Stimulated activated naive CD8-positive, alpha-beta T cell treated with anti-CD3 and anti-CD28 coated beads, Interleukin-15, Interleukin-2, amounts not matched to agents 100 ng/mL and 50 ng/mL, for 24 hours (primary cell): ENCODE measurements at regions not wholly inside any gene's neighbourhood (a gene's known extent, or its start where the extent isn't known, plus 50 kb on each side); places are given as distances from the start of the nearest gene placed in this dataset.

Experiments used
- H3K27ac Mint-ChIP-seq: one replicate; pipeline ENCODE4 v1.8.0; 2021; ENCODE audit warnings: mild to moderate bottlenecking, mixed read lengths
- H3K27me3 Mint-ChIP-seq: one replicate; pipeline ENCODE4 v1.8.0; 2021; ENCODE audit warnings: mixed read lengths
- H3K36me3 Mint-ChIP-seq: one replicate; pipeline ENCODE4 v1.8.0; 2021; ENCODE audit warnings: low read depth, mixed read lengths
- H3K4me1 Mint-ChIP-seq: one replicate; pipeline ENCODE4 v1.8.0; 2021; ENCODE audit warnings: low read depth, mixed read lengths
- H3K4me3 Mint-ChIP-seq: one replicate; pipeline ENCODE4 v1.8.0; 2021; ENCODE audit warnings: mild to moderate bottlenecking, mixed read lengths
- H3K9me3 Mint-ChIP-seq: one replicate; pipeline ENCODE4 v1.8.0; 2021; ENCODE audit warnings: mixed read lengths

DNA sequence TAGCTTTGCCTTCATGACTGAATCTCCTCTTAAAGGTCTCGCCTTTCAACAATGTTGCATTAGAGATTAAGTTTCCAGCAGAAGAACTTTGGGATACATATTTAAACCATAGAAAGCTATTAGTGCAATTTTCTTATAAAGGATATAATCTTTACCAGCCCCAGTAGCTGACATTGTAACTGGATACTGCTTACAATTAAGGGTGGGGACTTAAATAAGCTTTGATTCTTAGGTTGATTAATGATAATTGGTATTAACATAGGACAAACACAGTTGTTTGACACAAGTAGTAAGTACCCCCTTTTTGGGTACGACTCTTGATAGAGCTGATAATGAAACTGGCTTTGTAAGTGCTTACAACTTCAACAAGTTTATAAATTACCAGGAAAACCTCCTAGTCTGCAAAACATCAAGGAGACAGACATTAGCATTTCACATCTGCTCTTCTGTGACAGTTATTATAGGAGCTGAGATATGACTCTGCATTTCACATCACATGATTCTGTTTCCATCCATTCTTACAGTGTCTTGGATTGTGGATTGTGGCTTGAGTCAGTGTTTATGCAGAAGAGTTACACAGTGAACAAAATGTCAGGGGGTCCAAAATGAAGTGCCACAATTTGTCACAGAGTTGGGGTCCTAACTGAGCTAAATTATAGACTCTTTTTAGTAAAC is 249.1 kb upstream of the E2F7 start:
- no peak overlapping the region for H3K4me3 Mint-ChIP-seq
- no peak overlapping the region for H3K27ac Mint-ChIP-seq
- H3K27me3 Mint-ChIP-seq, result peaks cover 4% of the 10 kb centered on the region
- no peaks in the 10 kb centered on the region for H3K4me1 Mint-ChIP-seq
- H3K9me3 Mint-ChIP-seq, result no peaks in the 10 kb centered on the region
- no peaks in the 10 kb centered on the region for H3K36me3 Mint-ChIP-seq

DNA sequence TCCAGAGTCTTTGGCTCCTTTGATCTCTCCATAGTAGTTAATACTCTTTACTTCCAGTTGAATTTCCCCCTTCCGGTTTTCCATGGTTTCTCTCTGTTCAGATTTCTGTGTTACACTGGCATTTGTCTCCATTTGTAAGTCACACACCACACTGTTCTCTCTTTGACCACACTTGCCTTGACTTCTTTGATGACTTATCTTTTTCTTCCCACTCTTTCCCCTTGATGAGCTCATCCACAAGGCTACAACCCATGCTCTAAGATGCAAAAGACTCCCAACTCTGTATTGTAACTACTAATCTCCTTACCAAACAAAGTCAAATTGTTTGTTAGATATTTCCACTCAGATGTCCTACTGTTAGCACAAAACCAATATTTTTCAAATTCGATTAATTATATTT is 242.7 kb upstream of the E2F7 start:
- Mint-ChIP-seq H3K36me3 (no peaks in the 10 kb centered on the region), H3K4me1 (no peaks in the 10 kb centered on the region), H3K27ac (no peak overlapping the region), H3K4me3 (no peak overlapping the region), H3K27me3 (no peaks in the 10 kb centered on the region), H3K9me3 (peaks cover 3% of the 10 kb centered on the region)

DNA sequence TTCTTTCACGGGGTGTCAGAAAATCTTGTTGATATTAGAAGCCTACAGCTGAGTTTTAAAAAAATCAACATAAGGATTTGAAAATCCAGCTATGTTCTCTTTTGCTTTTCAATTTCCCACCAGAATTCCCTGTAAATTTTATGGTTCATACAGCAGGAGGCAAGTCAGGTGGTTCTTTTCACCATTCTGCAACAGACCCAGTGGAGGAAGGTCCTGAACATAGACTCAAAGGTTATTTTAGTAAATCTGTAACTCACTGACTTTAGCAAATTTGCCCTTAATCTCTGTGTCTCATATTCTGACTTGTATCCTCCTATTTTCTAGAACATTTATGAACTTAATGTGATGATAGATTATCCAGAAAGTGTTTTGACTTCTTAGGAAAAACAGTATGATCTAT is 235.4 kb upstream of the E2F7 start:
- Mint-ChIP-seq H3K4me1 (no peaks in the 10 kb centered on the region), H3K27me3 (no peaks in the 10 kb centered on the region), H3K27ac (no peak overlapping the region), H3K36me3 (no peaks in the 10 kb centered on the region), H3K9me3 (no peaks in the 10 kb centered on the region), H3K4me3 (no peak overlapping the region)

DNA sequence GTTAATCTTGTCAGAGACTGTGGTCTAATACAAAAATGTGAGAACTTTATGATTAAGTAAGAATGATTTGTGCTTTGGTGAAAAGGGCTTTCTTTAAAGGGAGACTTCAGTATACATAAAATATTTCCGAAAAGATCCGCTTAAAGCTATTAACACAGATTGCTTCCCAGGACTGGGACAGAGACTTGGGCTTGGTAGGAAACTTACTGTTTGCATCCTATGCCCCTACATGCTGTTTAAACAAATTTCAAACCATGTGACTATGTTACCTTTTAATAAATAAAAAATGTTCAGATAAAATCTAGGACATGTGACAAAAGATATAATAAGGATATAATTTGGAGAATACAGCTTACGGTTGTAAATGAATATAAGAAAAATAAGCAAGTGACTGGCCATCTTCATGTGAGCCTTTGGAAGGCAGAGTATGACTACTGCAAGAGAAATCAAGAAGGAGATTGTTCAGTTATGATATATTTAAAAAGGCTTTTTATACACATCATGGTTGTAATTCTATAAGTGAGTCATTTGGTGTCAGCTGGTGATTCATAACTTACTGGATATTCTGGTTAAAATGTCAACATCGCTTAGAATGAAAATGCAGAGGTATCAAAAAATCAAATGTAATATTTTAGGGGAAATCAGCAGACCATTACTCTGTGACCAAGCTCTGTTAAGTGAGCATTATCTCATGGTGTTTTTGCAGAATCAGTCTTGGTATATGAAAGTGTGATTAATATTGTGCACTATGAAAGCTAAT is 234.7 kb upstream of the E2F7 start:
- Mint-ChIP-seq H3K9me3 (peaks cover 2% of the 10 kb centered on the region), H3K4me3 (no peak overlapping the region), H3K27me3 (no peaks in the 10 kb centered on the region), H3K27ac (no peak overlapping the region), H3K4me1 (no peaks in the 10 kb centered on the region), H3K36me3 (no peaks in the 10 kb centered on the region)

DNA sequence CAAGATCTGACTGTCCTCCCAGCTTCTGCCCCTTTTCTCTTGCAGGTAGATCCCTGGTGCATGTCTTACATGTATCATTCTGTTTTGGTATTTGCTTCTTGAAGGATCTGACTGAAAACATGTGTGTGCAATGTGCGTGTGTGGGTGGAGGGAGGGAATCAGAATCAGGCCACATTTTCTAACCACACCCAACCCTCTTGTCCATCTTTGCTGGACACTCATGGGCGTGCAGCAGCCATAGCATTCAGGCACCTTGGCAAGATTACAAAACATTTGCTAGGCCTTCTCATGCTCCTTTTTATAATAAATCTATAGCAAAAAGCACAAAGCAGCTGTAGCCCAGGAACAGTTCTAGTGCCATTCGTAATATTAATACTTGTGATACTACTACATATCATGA is 233.6 kb upstream of the E2F7 start:
- Mint-ChIP-seq H3K27me3 (no peaks in the 10 kb centered on the region), H3K36me3 (no peaks in the 10 kb centered on the region), H3K4me1 (no peaks in the 10 kb centered on the region), H3K9me3 (peaks cover 3% of the 10 kb centered on the region), H3K4me3 (no peak overlapping the region), H3K27ac (no peak overlapping the region)

DNA sequence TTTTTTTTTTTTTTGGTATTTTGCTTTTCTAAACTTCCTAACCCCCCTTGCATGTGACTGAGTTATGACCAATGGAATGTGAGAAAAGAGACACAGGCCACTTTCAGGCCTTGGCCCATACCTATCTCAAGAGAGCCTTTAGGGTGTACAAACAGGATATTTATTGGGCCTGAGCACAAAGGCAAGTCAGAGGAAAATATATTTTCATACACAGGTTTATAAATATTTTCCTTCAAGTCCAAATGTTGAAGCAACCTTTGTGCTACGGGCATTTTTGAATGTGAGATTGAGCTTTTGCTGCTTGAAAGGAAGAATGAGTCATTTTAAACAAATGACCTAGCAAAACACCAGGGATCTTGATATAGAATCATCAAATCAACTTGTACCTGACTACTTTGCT is 228.6 kb upstream of the E2F7 start:
- Mint-ChIP-seq H3K27ac (no peak overlapping the region), H3K9me3 (peaks cover 3% of the 10 kb centered on the region), H3K4me1 (no peaks in the 10 kb centered on the region), H3K36me3 (no peaks in the 10 kb centered on the region), H3K27me3 (no peaks in the 10 kb centered on the region), H3K4me3 (no peak overlapping the region)

DNA sequence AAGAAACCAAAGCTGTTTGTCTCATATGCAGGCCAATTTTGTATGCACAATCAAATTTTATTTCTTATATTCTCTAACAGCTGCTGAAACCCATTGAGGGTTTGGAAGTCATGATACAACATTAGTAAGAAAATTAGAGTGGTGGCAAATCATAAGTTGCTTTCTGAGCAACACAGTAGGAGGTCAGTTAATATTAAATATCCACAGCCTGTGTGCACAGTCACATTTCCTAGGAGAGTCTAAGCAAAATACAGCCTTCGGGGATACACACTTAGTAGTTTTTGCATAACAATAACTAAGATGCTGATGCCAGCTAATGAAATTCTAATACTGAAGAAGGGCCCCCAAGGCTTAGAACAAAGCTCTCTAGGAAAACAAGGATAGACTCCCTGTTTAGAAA is 209.6 kb upstream of the E2F7 start:
- Mint-ChIP-seq H3K4me3 (no peak overlapping the region), H3K36me3 (no peaks in the 10 kb centered on the region), H3K4me1 (no peaks in the 10 kb centered on the region)

DNA sequence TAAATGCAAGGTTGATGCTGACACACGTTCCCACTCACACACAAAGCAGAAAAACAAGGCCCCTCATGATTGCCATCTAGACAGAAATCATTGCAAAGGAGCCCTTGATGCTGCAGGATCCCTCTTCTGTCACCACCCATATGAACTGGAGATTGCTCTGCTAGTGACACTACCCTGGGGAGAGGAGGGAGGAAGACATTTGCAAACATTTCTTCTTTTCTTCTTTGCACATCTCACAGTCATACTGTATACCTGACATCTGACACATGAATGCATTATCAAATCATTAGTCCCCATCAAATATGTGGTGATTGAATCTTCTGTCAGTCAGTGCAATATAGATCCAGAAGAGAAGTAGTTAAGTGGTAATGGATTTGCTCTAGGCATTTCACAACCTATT is 208.5 kb upstream of the E2F7 start:
- Mint-ChIP-seq H3K27ac (no peak overlapping the region), H3K27me3 (no peaks in the 10 kb centered on the region), H3K9me3 (peaks cover 5% of the 10 kb centered on the region), H3K4me3 (no peak overlapping the region), H3K36me3 (no peaks in the 10 kb centered on the region), H3K4me1 (no peaks in the 10 kb centered on the region)

More for the DNA sequence above, 209.6 kb upstream of the E2F7 start:
- Mint-ChIP-seq H3K27me3 (no peaks in the 10 kb centered on the region), H3K27ac (no peak overlapping the region), H3K9me3 (peaks cover 5% of the 10 kb centered on the region)

DNA sequence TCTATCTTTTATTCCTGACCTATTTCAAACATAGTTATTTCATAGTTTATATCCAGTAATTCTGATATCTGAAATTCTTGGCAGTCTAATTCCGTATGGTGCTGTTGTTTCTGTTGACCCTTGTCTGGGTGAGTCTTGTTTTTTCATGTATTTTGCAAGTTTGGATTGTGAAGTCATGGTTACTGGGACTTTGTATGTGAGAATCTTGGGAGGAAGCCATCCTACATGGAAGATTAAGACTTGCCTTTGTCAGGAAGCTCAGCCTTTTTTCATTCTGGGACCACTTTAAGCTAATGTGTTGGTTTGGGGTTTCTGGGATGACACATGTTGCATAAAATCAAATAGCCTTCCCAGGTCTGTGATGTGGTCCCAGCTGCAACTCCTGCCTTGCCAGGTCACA is 191.6 kb upstream of the E2F7 start:
- Mint-ChIP-seq H3K27me3 (no peaks in the 10 kb centered on the region), H3K4me1 (no peaks in the 10 kb centered on the region), H3K4me3 (no peak overlapping the region), H3K27ac (no peak overlapping the region), H3K9me3 (peaks cover 9% of the 10 kb centered on the region), H3K36me3 (no peaks in the 10 kb centered on the region)

DNA sequence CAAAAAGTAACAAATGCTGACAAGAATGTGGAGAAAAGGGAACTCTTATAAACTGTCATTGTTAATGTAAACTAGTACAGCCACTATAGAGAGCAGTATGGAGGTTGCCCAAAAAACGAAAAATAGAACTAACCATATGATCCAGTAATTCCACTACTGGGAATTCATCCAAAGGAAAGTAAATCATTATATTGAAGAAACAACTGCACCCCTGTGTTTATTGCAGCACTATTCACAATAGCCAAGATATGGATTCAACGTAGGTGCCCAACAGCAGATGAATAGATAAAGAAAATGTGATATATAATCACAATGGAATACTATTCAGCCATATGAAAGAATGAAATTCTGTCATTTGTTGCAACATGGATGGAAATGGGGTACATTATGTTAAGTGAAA is 188.0 kb upstream of the E2F7 start:
- Mint-ChIP-seq H3K36me3 (no peaks in the 10 kb centered on the region), H3K27me3 (no peaks in the 10 kb centered on the region), H3K27ac (no peak overlapping the region), H3K4me3 (no peak overlapping the region), H3K9me3 (peaks cover 2% of the 10 kb centered on the region), H3K4me1 (no peaks in the 10 kb centered on the region)

DNA sequence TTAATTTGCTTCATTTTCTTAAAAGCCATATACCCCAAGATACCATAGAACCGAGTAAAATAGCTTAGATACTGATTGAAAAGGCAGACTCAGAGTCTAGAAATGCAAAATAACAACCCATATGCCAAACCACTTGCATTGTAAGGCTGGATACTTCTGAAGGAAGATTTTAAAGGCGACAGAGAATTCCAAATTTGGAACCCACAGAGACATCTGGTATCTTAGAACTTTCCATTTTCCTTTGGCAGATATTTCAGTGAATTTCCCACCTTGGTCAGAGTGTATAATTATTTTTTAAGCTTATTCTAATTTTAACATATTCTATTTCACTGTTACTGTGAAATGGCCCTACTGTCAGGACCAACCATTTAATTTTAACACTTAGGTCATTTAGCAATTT is 186.4 kb upstream of the E2F7 start:
- peaks cover 2% of the 10 kb centered on the region for H3K9me3 Mint-ChIP-seq
- no peak overlapping the region for H3K4me3 Mint-ChIP-seq
- no peak overlapping the region for H3K27ac Mint-ChIP-seq
- H3K27me3 Mint-ChIP-seq, result no peaks in the 10 kb centered on the region
- no peaks in the 10 kb centered on the region for H3K36me3 Mint-ChIP-seq
- no peaks in the 10 kb centered on the region for H3K4me1 Mint-ChIP-seq

DNA sequence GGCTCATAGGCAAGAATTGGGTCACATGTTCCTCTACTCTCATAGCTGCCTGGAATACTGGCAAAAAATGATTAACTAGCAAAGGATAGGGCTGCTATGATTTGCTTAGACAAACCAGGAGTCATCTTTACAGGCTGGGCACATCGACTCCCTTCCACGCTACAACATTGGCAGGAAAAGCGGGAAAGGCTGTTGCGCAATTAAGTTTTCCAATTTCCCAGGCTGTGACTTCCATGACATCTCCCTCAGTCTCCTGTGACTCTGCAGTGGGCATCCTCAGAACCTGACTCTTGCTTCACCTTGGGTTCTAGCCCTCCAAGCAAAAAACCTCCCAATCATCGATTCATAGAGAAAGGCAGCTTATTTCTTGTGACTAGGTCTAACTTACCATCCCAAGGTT is 184.5 kb upstream of the E2F7 start:
- H3K27me3 Mint-ChIP-seq, result no peaks in the 10 kb centered on the region
- no peak overlapping the region for H3K27ac Mint-ChIP-seq
- H3K9me3 Mint-ChIP-seq, result no peaks in the 10 kb centered on the region
- no peaks in the 10 kb centered on the region for H3K36me3 Mint-ChIP-seq
- no peaks in the 10 kb centered on the region for H3K4me1 Mint-ChIP-seq
- H3K4me3 Mint-ChIP-seq, result no peak overlapping the region

DNA sequence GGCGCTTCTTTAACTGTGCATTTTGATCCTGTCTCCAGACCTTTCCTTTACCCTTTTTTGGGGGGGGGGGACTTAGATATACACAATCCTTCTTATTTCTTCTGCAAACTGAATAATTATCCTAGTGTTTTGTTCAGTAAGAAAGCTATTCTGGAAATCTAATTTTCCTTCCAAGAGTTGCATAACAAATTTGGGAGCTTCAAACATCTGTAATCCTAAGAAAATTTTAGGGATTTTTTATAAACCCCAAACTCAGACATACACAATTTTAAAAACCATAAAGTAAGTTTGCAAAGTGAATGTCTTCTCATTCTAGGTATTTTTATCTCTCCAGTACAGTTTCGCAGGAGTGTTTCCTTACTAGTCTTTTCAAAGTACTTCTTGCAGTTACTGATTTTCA is 182.7 kb upstream of the E2F7 start:
- Mint-ChIP-seq H3K36me3 (no peaks in the 10 kb centered on the region), H3K4me1 (no peaks in the 10 kb centered on the region)

DNA sequence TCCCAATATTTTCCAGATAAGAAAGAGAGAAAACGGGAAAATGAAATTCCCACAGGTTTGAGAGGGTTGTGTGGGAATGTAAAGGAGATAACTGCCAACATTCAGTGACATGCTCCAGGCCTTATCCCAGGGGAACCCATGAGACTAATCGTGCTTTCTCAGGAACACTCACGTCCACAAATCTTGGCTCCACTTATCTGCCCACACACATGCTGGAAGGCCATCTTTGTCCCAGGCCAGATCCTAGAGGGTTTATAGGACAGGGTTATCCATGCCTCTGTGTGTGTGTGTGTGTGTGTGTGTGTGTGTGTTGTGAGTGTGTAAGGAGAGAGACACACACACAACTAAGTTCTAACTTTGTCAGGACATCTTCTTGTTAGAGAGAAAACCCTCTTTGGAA is 182.2 kb upstream of the E2F7 start:
- Mint-ChIP-seq H3K36me3 (no peaks in the 10 kb centered on the region), H3K27me3 (no peaks in the 10 kb centered on the region), H3K4me3 (no peak overlapping the region)

More for the DNA sequence above, 182.7 kb upstream of the E2F7 start:
- H3K27ac Mint-ChIP-seq, result no peak overlapping the region
- no peaks in the 10 kb centered on the region for H3K9me3 Mint-ChIP-seq
- no peaks in the 10 kb centered on the region for H3K27me3 Mint-ChIP-seq
- H3K4me3 Mint-ChIP-seq, result no peak overlapping the region

DNA sequence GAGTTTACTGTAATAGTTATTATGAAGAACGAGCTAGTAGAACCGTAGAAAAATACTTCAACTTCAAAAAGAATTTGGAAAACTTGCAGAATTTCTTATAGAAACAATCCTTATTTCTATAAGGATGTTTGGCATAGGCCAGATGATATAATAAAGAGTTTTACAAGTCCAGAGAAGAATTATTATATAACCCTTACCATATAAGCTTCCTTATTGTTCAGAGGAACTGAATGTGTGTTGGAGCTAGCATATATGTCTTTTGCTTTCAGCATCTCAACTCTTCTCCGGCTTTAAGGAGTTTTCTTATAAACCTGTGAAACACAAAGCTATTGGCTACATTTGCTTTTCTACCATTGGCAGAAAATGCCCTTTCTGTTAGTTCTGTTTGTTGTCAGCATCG is 178.0 kb upstream of the E2F7 start:
- H3K27me3 Mint-ChIP-seq, result no peaks in the 10 kb centered on the region
- H3K36me3 Mint-ChIP-seq, result no peaks in the 10 kb centered on the region
- H3K27ac Mint-ChIP-seq, result no peak overlapping the region
- no peak overlapping the region for H3K4me3 Mint-ChIP-seq
- no peaks in the 10 kb centered on the region for H3K4me1 Mint-ChIP-seq
- no peaks in the 10 kb centered on the region for H3K9me3 Mint-ChIP-seq

More for the DNA sequence above, 182.2 kb upstream of the E2F7 start:
- no peaks in the 10 kb centered on the region for H3K4me1 Mint-ChIP-seq
- H3K27ac Mint-ChIP-seq, result no peak overlapping the region
- no peaks in the 10 kb centered on the region for H3K9me3 Mint-ChIP-seq

DNA sequence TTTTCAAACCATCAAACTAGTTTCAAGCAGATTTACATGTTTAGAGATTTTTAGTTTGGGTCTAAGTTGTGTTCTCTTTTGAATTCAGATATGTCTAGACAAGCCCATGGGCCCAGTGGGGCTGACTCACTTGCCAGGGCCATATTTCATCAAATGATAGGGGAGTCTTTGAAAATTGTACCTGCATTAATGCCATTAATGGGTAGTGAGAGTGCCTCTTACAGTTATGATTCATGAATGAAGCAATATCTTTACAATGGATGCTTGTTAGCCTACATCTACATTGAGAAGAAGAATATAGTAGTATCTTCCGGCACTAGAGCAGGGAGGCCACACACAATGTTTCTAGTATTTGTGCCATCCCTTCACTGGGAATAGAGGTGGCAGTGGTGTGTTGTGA is 174.2 kb upstream of the E2F7 start:
- no peaks in the 10 kb centered on the region for H3K4me1 Mint-ChIP-seq
- no peak overlapping the region for H3K4me3 Mint-ChIP-seq

More for the DNA sequence above, 174.2 kb upstream of the E2F7 start:
- peaks cover 5% of the 10 kb centered on the region for H3K9me3 Mint-ChIP-seq
- H3K27ac Mint-ChIP-seq, result no peak overlapping the region
- no peaks in the 10 kb centered on the region for H3K36me3 Mint-ChIP-seq
- peaks cover 9% of the 10 kb centered on the region for H3K27me3 Mint-ChIP-seq
